Esophagus muscularis mucosa (tissue), 4 donors: ENCODE measurements at regions not wholly inside any gene's neighbourhood (a gene's known extent, or its start where the extent isn't known, plus 50 kb on each side); places are given as distances from the start of the nearest gene placed in this dataset.

Source experiments
- DNase-seq: peaks from one replicate; pipeline ENCODE4 v3.0.0-alpha.2; 2017; ENCODE audit errors: extremely low spot score
- H3K27ac ChIP-seq, 4 donors: fragments of 200-600 bp; sonication (generic); replicated peaks in 1 of 4; 1 replicate in 3 of 4; 2 replicates in 1 of 4; pipeline ENCODE4 v1.5.1; 2016 to 2019; ENCODE audit warnings: mild to moderate bottlenecking in 1 of 4
- H3K27me3 ChIP-seq, 4 donors: fragments of 200-600 bp; sonication (generic); one replicate each; pipeline versions ENCODE4 v1.5.1 to v1.6.0; 2016 to 2019
- H3K36me3 ChIP-seq, 4 donors: fragments of 200-600 bp; sonication (generic); one replicate each; pipeline ENCODE4 v1.5.1; 2016 to 2019
- H3K4me1 ChIP-seq, 4 donors: fragments of 200-600 bp; sonication (generic); one replicate each; pipeline ENCODE4 v1.5.1; 2016 to 2019
- H3K4me3 ChIP-seq, 4 donors: fragments of 200-600 bp; sonication (generic); 1 replicate in 2 of 4; 2 replicates in 2 of 4; pipeline ENCODE4 v1.5.1; 2016 to 2019; ENCODE audit warnings: mild to moderate bottlenecking in 4 of 4, moderate library complexity in 1 of 4
- H3K9me3 ChIP-seq, 4 donors: fragments of 200-600 bp; sonication (generic); 1 replicate in 3 of 4; 2 replicates in 1 of 4; pipeline ENCODE4 v1.5.1; 2016 to 2019
- EP300 ChIP-seq: sonication (generic); formaldehyde crosslinking; IDR thresholded peaks from one replicate; pipeline ENCODE4 v1.6.1; 2017; ENCODE audit warnings: antibody characterized with exemption
- POLR2A ChIP-seq: fragments of 450-650 bp; IDR thresholded peaks from one replicate; pipeline ENCODE4 v1.6.1; 2017; ENCODE audit warnings: antibody characterized with exemption, moderate library complexity, mild to moderate bottlenecking, low read depth
- POLR2AphosphoS5 ChIP-seq, 2 donors: sonication (generic); formaldehyde crosslinking; IDR thresholded peaks; one replicate each; pipeline ENCODE4 v1.6.1; 2017; ENCODE audit warnings: antibody characterized with exemption in 2 of 2
- WGBS: methylation state at CpG from one replicate; pipeline ENCODE4 v1.1.5; 2018; 5-methylcytosine and 5-hydroxymethylcytosine counted together
- intact Hi-C: fragments of 100-400 bp; cut with DNase I; formaldehyde crosslinking; loops from one replicate; pipeline ENCODE4 v1.15.1; 2023
- TF ChIP-seq, protein P1 (sequence below), 3 experiments: fragments of 200-600 bp in 2 of 3; fragments of 450-650 bp in 1 of 3; sonication (generic) in 2 of 3; IDR thresholded peaks; one replicate each; pipeline ENCODE4 v1.5.1; 2017 to 2019; ENCODE audit warnings: antibody characterized with exemption in 3 of 3, mild to moderate bottlenecking in 2 of 3, moderate library complexity in 1 of 3

DNA sequence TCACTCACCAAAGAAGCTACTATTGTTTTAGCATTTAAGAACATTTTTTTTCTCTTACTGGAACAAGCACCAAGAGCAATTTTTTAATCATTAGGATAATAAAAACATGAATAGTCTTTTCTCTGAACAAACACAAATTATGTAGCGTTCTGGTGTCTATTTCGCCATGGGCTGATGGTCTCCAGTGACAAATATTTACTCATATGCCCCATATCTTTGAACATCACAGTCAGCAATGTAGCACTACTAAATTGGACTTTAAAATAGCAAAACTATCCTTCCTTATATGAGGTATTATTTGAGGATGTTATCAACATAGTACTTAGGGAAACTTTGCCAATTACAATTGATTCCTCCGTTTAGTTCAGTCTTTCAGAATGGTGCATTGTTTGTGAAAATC, 1326.0 kb upstream of the ZEB2 start:
- H3K4me1 ChIP-seq: peaks cover 0 to 38% (median 24%) of the 10 kb centered on the region in 4 donors
- no peaks in the 10 kb centered on the region for H3K36me3 ChIP-seq
- no peak for TF ChIP-seq POLR2A
- no peak for TF ChIP-seq POLR2AphosphoS5 (IDR thresholded peaks at IDR 0.05)
- TF ChIP-seq, protein P1, sequence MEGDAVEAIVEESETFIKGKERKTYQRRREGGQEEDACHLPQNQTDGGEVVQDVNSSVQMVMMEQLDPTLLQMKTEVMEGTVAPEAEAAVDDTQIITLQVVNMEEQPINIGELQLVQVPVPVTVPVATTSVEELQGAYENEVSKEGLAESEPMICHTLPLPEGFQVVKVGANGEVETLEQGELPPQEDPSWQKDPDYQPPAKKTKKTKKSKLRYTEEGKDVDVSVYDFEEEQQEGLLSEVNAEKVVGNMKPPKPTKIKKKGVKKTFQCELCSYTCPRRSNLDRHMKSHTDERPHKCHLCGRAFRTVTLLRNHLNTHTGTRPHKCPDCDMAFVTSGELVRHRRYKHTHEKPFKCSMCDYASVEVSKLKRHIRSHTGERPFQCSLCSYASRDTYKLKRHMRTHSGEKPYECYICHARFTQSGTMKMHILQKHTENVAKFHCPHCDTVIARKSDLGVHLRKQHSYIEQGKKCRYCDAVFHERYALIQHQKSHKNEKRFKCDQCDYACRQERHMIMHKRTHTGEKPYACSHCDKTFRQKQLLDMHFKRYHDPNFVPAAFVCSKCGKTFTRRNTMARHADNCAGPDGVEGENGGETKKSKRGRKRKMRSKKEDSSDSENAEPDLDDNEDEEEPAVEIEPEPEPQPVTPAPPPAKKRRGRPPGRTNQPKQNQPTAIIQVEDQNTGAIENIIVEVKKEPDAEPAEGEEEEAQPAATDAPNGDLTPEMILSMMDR (IDR thresholded peaks at IDR 0.05): no peak
- TF ChIP-seq EP300: no peak
- WGBS: 53% methylated on average over 3 of the region's 3 CpGs
- intact Hi-C loops: no loop called here
- peak overlapping the region in 3 of 4 donors; percentile 15 to 46 (median 28) for H3K27ac ChIP-seq
- H3K4me3 ChIP-seq: no peak overlapping the region
- no peaks in the 10 kb centered on the region for H3K9me3 ChIP-seq
- H3K27me3 ChIP-seq: no peaks in the 10 kb centered on the region
- DNase-seq: no peak

DNA sequence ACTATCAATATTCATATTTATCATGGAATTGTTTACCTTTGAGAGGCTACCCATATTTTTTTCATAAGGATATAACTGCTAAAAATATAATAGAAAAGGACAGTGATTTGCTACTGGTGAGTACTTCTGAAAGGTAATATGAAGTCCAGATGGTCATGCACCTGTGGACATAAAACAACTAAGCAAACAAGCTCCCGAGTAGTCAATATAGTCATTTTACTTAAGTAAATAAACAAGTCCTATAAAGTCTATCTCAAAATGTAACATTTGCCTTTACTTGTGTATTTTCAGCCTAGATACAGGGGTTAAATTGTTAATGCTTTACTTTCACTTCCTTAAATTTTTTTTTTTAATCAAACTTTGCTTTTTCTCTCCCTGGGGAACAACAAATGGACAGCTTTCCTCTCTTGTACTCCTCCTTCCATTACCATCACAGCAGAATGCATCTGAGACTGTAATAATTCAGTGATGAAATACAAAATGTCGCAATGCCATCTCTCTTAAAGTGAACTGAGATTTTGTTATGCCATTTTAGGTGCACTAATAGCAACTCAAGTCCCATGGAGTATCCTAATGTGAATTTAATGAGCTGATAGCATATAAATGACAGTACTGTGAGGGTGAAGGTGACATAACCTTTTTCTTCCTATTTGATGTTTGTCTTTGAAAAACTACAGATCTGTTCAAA, 1325.4 kb upstream of the ZEB2 start:
- no peaks in the 10 kb centered on the region for H3K36me3 ChIP-seq
- WGBS: 53% methylated on average over 2 of the region's 2 CpGs
- H3K27me3 ChIP-seq: no peaks in the 10 kb centered on the region
- TF ChIP-seq POLR2A (no peak), POLR2AphosphoS5 (IDR thresholded peaks at IDR 0.05) (peak in 1 of 2 donors; percentile 8), EP300 (no peak)
- no peaks in the 10 kb centered on the region for H3K9me3 ChIP-seq
- H3K4me1 ChIP-seq: peaks cover 0 to 38% (median 24%) of the 10 kb centered on the region in 4 donors
- no peak for DNase-seq
- peak overlapping the region in 3 of 4 donors; percentile 15 to 46 (median 28) for H3K27ac ChIP-seq
- intact Hi-C loops: no loop called here
- H3K4me3 ChIP-seq: no peak overlapping the region

DNA sequence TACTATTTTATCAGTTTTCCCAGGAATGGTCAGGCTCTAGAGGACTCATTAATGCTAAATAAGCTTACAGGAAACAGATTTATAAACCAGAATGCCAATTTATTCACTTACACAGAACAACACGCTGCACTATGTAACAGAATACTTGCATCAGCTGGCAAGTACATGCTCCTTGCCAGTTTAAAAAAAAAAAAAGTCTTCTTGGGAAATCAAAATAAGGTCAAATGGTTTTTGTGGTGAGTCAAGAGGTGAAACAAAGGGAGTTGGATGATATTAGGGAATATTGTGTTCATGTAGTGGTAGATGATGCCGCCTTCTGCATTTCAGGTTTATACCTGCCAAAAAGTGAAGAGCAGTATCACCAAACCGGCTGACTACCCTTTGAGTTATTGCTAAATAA, 1322.1 kb upstream of the ZEB2 start:
- Histone ChIP-seq H3K4me3 (no peak overlapping the region), H3K27ac (no peak overlapping the region), H3K36me3 (no peaks in the 10 kb centered on the region), H3K9me3 (no peaks in the 10 kb centered on the region), H3K27me3 (no peaks in the 10 kb centered on the region), H3K4me1 (peaks cover 0 to 30% (median 16%) of the 10 kb centered on the region in 4 donors)
- intact Hi-C loops: no loop called here
- 89% methylated on average over 3 of the region's 3 CpGs for WGBS
- TF ChIP-seq, protein P1 (IDR thresholded peaks at IDR 0.05): no peak
- no peak for TF ChIP-seq POLR2AphosphoS5 (IDR thresholded peaks at IDR 0.05)
- TF ChIP-seq POLR2A: no peak
- no peak for TF ChIP-seq EP300
- no peak for DNase-seq

DNA sequence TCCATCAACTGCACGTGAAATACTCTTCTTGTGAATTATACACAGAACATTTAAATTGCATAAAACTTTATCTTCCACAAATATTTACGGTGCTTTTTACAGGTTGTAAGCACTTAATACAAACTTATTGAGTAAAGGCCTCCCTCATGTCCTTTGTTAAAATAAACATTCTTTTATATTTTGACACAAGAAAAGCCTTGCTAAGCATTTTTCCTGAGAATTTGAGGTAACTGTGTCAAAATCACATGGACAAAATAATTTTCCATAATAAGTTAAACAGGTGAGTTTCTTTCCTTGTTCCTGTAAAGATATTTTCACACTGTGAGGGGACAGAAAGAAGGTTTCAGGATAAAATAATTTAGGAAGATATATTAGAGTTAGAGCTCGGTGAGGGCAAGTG, 1317.1 kb upstream of the ZEB2 start:
- no peaks in the 10 kb centered on the region for H3K36me3 ChIP-seq
- H3K27me3 ChIP-seq: no peaks in the 10 kb centered on the region
- H3K27ac ChIP-seq: no peak overlapping the region
- H3K4me1 ChIP-seq: no peaks in the 10 kb centered on the region
- TF ChIP-seq EP300 (no peak), POLR2A (no peak), POLR2AphosphoS5 (IDR thresholded peaks at IDR 0.05) (no peak)
- TF ChIP-seq, protein P1 (IDR thresholded peaks at IDR 0.05): no peak
- no peak overlapping the region for H3K4me3 ChIP-seq
- H3K9me3 ChIP-seq: no peaks in the 10 kb centered on the region
- intact Hi-C loops: no loop called here
- 85% methylated on average over 3 of the region's 3 CpGs for WGBS
- no peak for DNase-seq

DNA sequence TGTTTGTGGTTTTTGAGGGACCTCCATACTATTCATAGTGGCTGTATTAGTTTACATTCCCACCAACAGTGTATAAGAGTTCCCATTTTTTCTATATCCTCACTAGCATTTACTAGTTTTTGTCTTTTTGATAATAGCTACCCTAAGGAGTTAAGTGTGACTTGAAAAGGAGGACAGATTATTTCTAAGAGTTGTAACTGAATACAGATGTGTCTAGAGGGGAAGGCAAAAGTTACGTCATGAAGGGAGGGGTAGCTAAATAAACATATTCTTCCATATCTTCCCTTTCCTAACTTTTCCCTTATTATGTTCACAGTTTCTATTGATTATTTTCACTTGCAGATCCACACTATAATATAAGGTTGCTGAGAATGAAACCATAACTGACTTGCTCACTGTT, 1315.7 kb upstream of the ZEB2 start:
- H3K9me3 ChIP-seq: no peaks in the 10 kb centered on the region
- intact Hi-C loops: no loop called here
- H3K36me3 ChIP-seq: no peaks in the 10 kb centered on the region
- no peak overlapping the region for H3K4me3 ChIP-seq
- H3K27me3 ChIP-seq: no peaks in the 10 kb centered on the region
- TF ChIP-seq POLR2AphosphoS5 (IDR thresholded peaks at IDR 0.05): no peak
- no peak overlapping the region for H3K27ac ChIP-seq
- no peaks in the 10 kb centered on the region for H3K4me1 ChIP-seq
- 89% methylated on average over 1 of the region's 1 CpG for WGBS
- DNase-seq: no peak

DNA sequence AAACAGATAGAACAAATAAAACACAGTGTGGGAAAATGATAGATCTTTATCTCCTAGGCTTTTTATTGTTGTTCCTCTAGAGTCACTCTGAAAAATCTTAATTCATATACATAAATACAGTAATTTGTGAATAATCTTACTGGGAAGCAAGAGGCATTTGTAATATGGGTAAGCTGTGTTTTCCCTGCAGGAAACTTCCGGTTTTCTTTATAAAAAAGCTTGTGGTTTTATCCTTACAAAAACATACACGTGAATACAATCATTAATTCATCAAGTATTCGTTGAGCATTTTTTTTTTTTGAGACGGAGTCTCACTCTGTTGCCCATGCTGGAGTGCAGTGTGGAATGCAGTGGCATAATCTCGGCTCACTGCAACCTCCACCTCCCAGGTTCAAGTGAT, 1312.8 kb upstream of the ZEB2 start:
- intact Hi-C loops: no loop called here
- Histone ChIP-seq H3K27me3 (no peaks in the 10 kb centered on the region), H3K9me3 (no peaks in the 10 kb centered on the region), H3K4me3 (no peak overlapping the region), H3K27ac (no peak overlapping the region), H3K4me1 (no peaks in the 10 kb centered on the region), H3K36me3 (no peaks in the 10 kb centered on the region)
- TF ChIP-seq EP300 (no peak), POLR2AphosphoS5 (IDR thresholded peaks at IDR 0.05) (no peak), POLR2A (no peak)
- TF ChIP-seq, protein P1 (IDR thresholded peaks at IDR 0.05): no peak
- 94% methylated on average over 5 of the region's 5 CpGs for WGBS
- no peak for DNase-seq
